GM12872 (cell line): ENCODE measurements at regions not wholly inside any gene's neighbourhood (a gene's known extent, or its start where the extent isn't known, plus 50 kb on each side); places are given as distances from the start of the nearest gene placed in this dataset.

Experiments used
- TF ChIP-seq, protein P1 (sequence below): IDR thresholded peaks from 3 replicates; pipeline ENCODE4 v1.5.1; 2011; ENCODE audit warnings: low read depth, mild to moderate bottlenecking, low read length, moderate library complexity; ENCODE audit not compliant: insufficient read depth

DNA sequence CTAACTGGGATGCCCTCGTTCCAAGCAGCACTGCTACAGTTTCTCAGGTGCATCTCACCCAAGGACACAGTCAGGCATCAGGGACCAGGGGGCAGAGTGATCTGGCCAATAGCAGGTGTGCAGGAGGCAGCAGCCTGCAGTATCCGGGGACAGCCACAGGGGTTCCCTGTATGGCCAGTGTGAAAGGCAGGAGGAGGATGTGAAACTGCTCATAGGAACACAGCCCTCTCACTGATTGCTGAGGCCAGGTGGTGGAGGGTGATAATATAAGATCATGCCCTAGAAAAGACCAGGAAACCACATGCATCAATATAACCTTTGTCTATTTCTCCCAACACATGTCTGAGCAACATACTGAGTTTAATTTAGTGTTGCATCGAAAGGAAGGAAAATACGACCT lies 112.7 kb upstream of the TACR1 start:
- TF ChIP-seq, protein P1, sequence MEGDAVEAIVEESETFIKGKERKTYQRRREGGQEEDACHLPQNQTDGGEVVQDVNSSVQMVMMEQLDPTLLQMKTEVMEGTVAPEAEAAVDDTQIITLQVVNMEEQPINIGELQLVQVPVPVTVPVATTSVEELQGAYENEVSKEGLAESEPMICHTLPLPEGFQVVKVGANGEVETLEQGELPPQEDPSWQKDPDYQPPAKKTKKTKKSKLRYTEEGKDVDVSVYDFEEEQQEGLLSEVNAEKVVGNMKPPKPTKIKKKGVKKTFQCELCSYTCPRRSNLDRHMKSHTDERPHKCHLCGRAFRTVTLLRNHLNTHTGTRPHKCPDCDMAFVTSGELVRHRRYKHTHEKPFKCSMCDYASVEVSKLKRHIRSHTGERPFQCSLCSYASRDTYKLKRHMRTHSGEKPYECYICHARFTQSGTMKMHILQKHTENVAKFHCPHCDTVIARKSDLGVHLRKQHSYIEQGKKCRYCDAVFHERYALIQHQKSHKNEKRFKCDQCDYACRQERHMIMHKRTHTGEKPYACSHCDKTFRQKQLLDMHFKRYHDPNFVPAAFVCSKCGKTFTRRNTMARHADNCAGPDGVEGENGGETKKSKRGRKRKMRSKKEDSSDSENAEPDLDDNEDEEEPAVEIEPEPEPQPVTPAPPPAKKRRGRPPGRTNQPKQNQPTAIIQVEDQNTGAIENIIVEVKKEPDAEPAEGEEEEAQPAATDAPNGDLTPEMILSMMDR: peak; percentile 91

DNA sequence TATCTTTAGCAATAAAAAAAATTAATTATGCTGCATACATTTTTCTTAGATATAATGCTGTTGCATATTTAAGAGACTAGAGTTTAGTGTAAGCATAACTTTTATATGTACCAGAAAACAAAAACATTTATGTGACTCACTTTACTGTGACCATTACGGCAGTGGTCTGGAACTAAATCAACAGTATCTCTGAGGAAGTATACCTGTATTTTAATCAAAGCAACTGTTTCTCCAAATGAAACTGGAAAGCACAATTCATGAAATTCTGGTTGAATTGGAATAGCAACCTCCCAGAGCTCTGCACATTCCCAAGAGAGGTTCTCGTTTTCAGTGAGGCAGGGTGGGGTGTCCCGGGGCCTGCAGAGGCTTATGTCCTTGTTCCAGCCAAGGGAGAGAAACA lies 112.2 kb upstream of the TACR1 start:
- TF ChIP-seq, protein P1: no peak

DNA sequence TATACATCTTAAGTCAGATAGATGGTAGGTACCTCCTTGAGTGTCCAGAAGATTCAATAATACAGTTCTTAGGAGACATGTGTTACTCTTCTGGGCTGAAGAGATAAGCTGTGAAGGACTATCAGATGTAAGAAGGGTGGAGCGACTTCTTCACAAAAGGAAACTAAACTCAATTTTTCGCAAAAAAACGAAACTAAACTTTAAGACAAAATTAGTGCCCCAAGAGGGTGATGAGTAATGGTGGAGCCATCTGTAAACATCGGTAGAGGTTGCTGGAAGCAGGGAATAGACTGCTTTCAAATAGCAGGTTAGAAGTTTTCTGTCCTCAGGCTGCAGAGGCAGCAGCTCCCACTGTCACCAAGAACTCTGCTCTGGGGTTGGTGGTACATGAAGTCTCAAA lies 111.6 kb upstream of the TACR1 start:
- TF ChIP-seq, protein P1: no peak

DNA sequence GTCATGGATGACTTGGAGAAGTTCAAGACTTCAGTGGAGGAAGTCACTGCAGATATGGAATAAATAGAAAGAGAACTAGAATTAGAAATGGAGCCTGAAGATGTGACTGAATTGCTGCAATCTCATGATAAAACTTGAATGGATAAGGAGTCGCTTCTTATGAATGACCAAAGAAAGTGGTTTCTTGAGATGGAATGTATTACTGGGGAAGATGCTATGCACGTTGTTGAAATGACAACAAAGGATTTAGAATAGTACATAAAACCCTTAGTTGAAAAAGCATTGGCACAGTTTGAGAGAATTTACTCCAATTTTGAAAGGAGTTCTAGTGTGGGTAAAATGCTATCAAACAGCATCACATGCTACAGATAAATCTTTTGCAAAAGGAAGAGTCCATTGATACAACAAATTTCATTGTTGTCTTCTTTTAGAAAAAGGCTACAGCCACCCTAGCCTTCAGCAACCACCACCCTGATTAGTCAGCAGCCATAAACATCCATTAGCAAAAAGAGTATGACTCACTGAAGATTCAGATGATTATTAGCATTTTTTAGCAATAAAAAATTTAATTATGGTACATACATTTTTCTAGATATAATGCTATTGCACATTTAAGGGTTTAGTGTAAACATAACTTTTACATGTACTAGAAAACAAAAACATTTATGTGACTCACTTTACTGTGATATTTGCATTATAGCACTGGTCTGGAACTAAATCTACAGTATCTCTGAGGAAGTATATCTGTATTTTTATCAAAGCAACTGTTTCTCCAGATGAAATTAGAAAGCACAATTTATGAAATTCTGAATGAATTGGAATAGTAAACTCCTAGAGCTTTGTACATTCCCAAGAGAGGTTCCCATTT lies 110.5 kb upstream of the TACR1 start:
- TF ChIP-seq, protein P1: no peak

DNA sequence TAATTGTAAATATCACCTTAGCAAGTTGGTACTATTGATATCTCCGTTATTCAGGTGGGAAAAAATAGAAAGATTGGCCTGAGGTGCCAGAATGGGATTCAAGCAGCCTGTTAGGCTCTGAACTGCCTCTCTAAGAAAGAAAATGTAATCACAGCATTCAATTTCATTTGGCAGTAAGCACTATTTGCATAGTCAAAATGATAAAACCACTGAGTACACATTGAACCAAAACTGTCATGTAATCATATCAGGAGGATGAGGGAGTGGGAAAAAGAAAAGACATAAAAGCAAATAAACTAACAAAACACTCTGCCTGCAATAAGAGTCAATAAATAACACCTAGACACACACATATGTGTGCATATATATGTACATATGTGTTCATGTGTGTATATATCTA lies 103.9 kb upstream of the TACR1 start:
- TF ChIP-seq, protein P1: no peak

DNA sequence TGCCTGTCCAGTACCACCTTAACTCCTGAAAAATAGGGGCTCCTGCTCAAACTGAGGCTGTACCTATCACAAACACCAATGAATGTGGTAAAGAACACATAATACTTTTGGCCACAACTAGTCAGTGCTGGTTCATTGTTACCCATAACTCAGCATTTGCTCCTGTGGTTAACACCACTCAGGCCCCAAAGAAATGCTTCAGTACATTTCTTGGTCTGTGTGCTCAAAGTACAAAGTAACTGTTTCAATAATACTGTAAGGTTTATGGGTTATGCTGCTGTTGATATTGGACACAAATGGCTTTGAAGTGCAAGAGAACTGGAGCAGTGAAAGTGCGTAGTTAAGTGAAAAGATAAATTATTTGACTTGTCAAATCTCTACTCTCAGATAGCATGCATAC lies 95.0 kb upstream of the TACR1 start:
- TF ChIP-seq, protein P1: no peak

DNA sequence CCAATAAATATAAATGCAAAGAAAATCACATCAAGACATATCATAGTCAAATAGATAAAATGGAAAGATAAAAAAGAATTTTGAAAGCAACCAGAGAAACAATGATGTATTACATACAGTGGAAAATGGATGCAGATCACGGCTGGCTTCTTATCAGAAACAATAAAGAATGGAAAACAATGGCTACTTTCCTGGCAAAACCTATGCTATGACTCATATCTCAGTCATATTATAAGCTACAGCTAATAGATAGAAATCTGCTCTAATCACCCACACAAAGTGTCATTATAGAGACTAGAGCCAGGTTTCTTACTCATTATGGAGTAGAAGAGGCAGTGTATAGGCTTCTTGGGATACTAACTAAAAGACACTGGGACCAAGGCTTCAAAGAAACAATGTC lies 93.5 kb upstream of the TACR1 start:
- TF ChIP-seq, protein P1: no peak
